ENCODE measurements at regions not wholly inside any gene's neighbourhood (a gene's known extent, or its start where the extent isn't known, plus 50 kb on each side); places are given as distances from the start of the nearest gene placed in this dataset.

DNA sequence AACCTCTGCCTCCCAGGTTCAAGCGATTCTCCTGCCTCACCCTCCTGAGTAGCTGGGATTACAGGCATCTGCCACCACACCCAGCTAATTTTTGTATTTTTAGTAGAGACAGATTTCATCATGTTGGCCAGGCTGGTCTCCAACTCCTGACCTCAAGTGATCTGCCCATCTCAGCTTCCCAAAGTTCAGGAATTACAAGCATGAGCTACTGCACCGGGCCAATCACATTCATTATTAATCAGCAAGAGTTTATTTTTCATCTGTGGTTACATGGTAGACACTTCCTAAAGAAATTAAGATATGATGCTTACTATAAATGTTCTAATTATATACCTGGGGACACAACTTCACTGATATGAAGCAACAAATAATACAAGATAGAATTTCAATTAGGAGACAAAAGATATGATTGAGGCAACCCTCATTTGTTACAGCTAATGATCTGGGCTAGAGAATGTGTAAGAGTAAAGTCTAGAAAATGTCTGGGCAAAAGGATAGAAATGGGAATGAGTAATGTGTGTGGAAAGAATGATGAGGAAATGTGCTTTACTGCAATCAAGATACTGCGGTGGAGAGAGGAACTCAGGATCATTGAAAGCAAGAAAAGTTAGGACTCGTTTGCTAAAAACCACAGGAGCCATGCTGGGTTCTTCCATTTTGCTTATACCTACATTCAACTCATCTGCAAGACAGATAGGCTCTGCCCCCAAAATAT, 366.8 kb downstream of the ZIC1 start:
- H3K27ac ChIP-seq (ENCODE audit: control insufficient read depth, insufficient read depth), result no peak overlapping the region
- ATAC-seq (no peak), DNase-seq (ENCODE audit: low read depth, low spot score) (no peak), FAIRE-seq (no peak)
- no peaks in the 10 kb centered on the region for H3K4me1 ChIP-seq (ENCODE audit: control insufficient read depth, insufficient read depth, low read length)
- no peak overlapping the region for H3K9ac ChIP-seq (ENCODE audit: control insufficient read depth, insufficient read depth, low read length)
- in situ Hi-C loops (cut with MboI) (no loop called here), intact Hi-C loops (cut with micrococcal nuclease; ENCODE audit: unreplicated experiment) (no loop called here)
- no peaks in the 10 kb centered on the region for H3K79me2 ChIP-seq (ENCODE audit: control insufficient read depth, insufficient read depth, low read length)
- ChIA-PET CTCF (interaction anchor here (0.7 kb wide), 1 partner anchor 100 kb away, joined by 3 read pairs; no protein-coding TSS in a partner anchor), SMC1A (ENCODE audit: uncharacterized antibody, unreplicated experiment) (no interaction called here), RAD21 (ENCODE audit: unreplicated experiment) (no interaction called here), POLR2A (no interaction called here)
- H3K27me3 ChIP-seq (replicated peaks in 1 of 2; ENCODE audit: control insufficient read depth in 2 of 2, insufficient read depth in 2 of 2, low read length in 1 of 2), result no peaks in the 10 kb centered on the region
- H2AFZ ChIP-seq (ENCODE audit: control insufficient read depth, low read depth, low read length), result no peak overlapping the region
- 3% methylated on average over 4 of the region's 4 CpGs for WGBS (ENCODE audit: insufficient coverage, insufficient replicate concordance, low lambda C conversion rate, missing lambda C conversion rate)
- no peak for TF ChIP-seq NR2C2 (IDR thresholded peaks at IDR 0.05; ENCODE audit: borderline replicate concordance, control insufficient read depth, insufficient read length, low read depth)
- TF ChIP-seq CREB1 (IDR thresholded peaks at IDR 0.05; ENCODE audit: low read depth), result no peak
- no peak for TF ChIP-seq YY1 (IDR thresholded peaks at IDR 0.05; ENCODE audit: low read depth, low read length)
- no peak for TF ChIP-seq FOXM1 (IDR thresholded peaks at IDR 0.05; ENCODE audit: low read depth, low read length)
- no peak for TF ChIP-seq SMC3 (IDR thresholded peaks at IDR 0.05; ENCODE audit: borderline replicate concordance, low read length)
- no peak for TF ChIP-seq NFYA (IDR thresholded peaks at IDR 0.05; ENCODE audit: borderline replicate concordance, low read depth, low read length)
- TF ChIP-seq ATF7 (IDR thresholded peaks at IDR 0.05; ENCODE audit: low read depth), result no peak
- no peak for TF ChIP-seq BACH1 (IDR thresholded peaks at IDR 0.05; ENCODE audit: borderline replicate concordance)
- TF ChIP-seq, protein P1, sequence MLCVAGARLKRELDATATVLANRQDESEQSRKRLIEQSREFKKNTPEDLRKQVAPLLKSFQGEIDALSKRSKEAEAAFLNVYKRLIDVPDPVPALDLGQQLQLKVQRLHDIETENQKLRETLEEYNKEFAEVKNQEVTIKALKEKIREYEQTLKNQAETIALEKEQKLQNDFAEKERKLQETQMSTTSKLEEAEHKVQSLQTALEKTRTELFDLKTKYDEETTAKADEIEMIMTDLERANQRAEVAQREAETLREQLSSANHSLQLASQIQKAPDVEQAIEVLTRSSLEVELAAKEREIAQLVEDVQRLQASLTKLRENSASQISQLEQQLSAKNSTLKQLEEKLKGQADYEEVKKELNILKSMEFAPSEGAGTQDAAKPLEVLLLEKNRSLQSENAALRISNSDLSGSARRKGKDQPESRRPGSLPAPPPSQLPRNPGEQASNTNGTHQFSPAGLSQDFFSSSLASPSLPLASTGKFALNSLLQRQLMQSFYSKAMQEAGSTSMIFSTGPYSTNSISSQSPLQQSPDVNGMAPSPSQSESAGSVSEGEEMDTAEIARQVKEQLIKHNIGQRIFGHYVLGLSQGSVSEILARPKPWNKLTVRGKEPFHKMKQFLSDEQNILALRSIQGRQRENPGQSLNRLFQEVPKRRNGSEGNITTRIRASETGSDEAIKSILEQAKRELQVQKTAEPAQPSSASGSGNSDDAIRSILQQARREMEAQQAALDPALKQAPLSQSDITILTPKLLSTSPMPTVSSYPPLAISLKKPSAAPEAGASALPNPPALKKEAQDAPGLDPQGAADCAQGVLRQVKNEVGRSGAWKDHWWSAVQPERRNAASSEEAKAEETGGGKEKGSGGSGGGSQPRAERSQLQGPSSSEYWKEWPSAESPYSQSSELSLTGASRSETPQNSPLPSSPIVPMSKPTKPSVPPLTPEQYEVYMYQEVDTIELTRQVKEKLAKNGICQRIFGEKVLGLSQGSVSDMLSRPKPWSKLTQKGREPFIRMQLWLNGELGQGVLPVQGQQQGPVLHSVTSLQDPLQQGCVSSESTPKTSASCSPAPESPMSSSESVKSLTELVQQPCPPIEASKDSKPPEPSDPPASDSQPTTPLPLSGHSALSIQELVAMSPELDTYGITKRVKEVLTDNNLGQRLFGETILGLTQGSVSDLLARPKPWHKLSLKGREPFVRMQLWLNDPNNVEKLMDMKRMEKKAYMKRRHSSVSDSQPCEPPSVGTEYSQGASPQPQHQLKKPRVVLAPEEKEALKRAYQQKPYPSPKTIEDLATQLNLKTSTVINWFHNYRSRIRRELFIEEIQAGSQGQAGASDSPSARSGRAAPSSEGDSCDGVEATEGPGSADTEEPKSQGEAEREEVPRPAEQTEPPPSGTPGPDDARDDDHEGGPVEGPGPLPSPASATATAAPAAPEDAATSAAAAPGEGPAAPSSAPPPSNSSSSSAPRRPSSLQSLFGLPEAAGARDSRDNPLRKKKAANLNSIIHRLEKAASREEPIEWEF (IDR thresholded peaks at IDR 0.05; ENCODE audit: insufficient replicate concordance, low read depth, low read length), result no peak
- no peak for TF ChIP-seq ZBED1 (IDR thresholded peaks at IDR 0.05; ENCODE audit: borderline replicate concordance)
- TF ChIP-seq USF2 (IDR thresholded peaks at IDR 0.05; ENCODE audit: borderline replicate concordance, low read depth, low read length), result no peak
- TF ChIP-seq NFIC (IDR thresholded peaks at IDR 0.05; ENCODE audit: low read depth, low read length), result no peak
- TF ChIP-seq NRF1 (conservative IDR thresholded peaks at IDR 0.05; ENCODE audit: low read depth, low read length), result no peak
- TF ChIP-seq, protein P2, sequence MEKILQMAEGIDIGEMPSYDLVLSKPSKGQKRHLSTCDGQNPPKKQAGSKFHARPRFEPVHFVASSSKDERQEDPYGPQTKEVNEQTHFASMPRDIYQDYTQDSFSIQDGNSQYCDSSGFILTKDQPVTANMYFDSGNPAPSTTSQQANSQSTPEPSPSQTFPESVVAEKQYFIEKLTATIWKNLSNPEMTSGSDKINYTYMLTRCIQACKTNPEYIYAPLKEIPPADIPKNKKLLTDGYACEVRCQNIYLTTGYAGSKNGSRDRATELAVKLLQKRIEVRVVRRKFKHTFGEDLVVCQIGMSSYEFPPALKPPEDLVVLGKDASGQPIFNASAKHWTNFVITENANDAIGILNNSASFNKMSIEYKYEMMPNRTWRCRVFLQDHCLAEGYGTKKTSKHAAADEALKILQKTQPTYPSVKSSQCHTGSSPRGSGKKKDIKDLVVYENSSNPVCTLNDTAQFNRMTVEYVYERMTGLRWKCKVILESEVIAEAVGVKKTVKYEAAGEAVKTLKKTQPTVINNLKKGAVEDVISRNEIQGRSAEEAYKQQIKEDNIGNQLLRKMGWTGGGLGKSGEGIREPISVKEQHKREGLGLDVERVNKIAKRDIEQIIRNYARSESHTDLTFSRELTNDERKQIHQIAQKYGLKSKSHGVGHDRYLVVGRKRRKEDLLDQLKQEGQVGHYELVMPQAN (conservative IDR thresholded peaks at IDR 0.05), result no peak
- no peak overlapping the region for H3K4me2 ChIP-seq (ENCODE audit: control insufficient read depth, insufficient read depth)
- no TSS peak for BruUV-seq (replicated peaks)
- no peak overlapping the region for H3K4me3 ChIP-seq
- no peaks in the 10 kb centered on the region for H3K9me3 ChIP-seq (replicated peaks; ENCODE audit: control insufficient read depth, insufficient read depth, low read length)
- H4K20me1 ChIP-seq (ENCODE audit: control insufficient read depth, insufficient read depth), result no peaks in the 10 kb centered on the region
- H3K36me3 ChIP-seq (ENCODE audit: control insufficient read depth in 2 of 2, insufficient read depth in 2 of 2, low read length in 1 of 2), result no peaks in the 10 kb centered on the region
